AG10803 (cell line): ENCODE measurements at regions not wholly inside any gene's neighbourhood (a gene's known extent, or its start where the extent isn't known, plus 50 kb on each side); places are given as distances from the start of the nearest gene placed in this dataset.

Experiments
- DNase-seq: peaks from one replicate; pipeline ENCODE4 v3.0.0; 2010; ENCODE audit warnings: low read depth
- H3K4me3 ChIP-seq: 2 replicates; pipeline ENCODE4 v1.5.1; 2011; ENCODE audit warnings: mild to moderate bottlenecking, low read length, control low read depth
- TF ChIP-seq, protein P1 (sequence below): conservative IDR thresholded peaks from 2 replicates; pipeline ENCODE4 v1.5.1; 2011; ENCODE audit warnings: mild to moderate bottlenecking, low read length, control low read depth, inconsistent platforms

DNA sequence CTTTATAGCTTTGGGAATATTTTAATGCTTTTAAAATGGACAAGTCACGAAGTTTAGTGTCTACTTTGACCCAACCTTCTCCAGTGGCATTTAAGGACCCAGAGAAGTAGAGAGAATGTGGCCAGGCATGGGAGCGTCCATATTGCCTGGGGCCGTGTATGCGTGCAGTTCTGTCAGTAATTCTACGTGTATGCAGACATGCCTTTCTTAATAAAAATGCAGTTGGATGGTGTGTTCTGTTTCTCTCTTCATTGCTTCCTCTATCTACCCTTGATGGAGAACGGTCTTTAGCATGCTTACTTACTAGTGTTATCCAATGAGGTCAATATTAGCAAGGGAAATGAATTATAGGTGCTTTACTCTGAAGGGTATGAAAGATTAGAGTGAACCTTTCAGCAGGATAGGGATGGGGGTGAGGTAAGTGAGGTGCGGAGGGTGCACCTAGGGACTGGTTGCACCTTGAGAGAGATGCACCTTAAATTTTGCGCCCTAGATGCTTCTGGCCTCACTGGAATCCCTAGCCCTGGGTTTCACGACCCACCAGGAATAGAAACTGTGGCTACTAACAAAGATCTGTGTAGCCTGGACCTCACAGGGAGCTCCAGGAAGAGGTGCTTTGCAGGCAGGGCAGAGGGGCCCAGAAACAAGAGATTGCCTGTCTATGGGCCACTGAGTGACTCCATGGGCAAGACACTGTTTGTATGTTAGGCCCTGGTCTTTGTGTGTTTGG, 194.3 kb downstream of the MYCN start:
- TF ChIP-seq, protein P1, sequence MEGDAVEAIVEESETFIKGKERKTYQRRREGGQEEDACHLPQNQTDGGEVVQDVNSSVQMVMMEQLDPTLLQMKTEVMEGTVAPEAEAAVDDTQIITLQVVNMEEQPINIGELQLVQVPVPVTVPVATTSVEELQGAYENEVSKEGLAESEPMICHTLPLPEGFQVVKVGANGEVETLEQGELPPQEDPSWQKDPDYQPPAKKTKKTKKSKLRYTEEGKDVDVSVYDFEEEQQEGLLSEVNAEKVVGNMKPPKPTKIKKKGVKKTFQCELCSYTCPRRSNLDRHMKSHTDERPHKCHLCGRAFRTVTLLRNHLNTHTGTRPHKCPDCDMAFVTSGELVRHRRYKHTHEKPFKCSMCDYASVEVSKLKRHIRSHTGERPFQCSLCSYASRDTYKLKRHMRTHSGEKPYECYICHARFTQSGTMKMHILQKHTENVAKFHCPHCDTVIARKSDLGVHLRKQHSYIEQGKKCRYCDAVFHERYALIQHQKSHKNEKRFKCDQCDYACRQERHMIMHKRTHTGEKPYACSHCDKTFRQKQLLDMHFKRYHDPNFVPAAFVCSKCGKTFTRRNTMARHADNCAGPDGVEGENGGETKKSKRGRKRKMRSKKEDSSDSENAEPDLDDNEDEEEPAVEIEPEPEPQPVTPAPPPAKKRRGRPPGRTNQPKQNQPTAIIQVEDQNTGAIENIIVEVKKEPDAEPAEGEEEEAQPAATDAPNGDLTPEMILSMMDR = no peak

DNA sequence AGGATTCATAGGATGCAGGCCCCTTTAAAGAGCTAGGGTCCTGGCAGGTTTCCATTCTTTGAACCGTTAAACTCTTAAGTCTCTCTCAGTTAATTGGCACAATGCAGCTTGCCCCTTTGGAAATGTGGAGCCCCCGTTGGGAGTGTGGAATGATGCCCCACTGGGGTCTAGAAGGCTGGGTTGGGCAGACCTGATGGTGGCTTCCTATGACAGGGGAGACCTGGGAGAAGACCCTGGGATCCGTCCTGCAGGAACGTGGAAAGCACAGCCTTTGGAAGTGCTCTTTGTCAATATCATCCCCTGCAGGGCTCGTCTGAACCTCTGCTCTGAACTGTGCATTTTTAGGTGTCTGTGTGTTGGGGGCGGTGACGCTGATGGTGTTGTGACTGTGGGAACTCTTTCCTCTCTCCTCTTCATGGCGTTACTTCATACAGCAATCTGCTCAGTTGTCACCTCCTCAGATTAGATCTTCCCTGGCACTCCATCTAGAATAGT, 190.6 kb downstream of the MYCN start:
- no peak for DNase-seq
- no peak overlapping the region for H3K4me3 ChIP-seq
- TF ChIP-seq, protein P1 = no peak

More for the DNA sequence above, 194.3 kb downstream of the MYCN start:
- H3K4me3 ChIP-seq = no peak overlapping the region
- DNase-seq = no peak

DNA sequence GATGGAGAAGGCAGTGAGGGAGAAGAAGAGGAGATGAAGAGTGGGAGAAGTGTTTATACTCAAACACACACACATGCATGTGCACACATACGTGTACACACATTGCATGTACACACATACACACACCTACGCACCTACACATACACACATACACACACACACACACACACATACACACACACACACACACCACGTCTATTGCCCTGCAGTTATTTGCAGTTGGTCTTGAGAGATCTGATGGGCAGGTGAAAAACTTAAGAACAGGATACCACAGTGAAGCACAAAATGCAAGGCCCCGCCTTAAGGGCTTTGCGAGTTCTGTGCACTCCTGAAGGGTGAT, 190.2 kb downstream of the MYCN start:
- DNase-seq = no peak

DNA sequence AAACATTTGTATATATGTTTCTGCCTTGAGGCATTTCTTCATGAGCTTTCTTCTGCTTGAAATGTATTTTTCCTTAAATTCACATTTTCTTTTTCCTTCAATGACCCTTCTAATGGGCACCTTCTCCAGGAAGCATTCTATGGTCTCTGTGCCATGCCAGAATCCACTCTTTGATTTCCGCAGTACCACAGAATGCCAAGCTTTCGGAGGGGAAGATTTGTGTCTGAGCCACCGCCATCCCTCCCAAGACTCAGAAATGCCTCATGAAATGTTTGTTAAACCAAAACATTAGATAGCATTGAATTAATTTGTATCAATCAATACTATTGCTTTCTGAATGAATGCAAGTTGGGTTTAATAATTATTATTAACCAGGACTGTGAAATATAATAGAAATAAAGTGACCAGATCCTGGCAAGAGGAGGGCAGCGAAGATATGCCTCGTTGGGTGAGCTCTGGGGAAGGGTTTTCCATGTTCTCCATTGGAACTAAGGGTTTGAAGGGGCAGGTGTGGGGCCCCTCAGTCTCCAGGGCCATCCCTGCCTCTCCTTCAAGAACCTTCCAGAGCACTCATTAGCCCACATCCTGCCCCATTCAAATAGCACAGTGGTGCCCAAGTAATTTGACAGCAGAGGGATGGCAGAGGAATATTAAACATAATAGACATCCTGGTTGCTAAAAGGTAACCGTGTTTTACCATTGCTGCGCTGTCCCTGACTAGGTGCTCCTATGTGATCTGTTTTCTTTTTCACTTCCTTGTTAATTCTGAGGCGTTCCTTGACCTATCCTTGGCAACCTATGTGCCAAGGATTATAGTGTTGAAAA, 189.6 kb downstream of the MYCN start:
- TF ChIP-seq, protein P1 = no peak
- DNase-seq = no peak
- H3K4me3 ChIP-seq = no peak overlapping the region

More for the DNA sequence above, 190.2 kb downstream of the MYCN start:
- TF ChIP-seq, protein P1 = no peak
- H3K4me3 ChIP-seq = no peak overlapping the region

DNA sequence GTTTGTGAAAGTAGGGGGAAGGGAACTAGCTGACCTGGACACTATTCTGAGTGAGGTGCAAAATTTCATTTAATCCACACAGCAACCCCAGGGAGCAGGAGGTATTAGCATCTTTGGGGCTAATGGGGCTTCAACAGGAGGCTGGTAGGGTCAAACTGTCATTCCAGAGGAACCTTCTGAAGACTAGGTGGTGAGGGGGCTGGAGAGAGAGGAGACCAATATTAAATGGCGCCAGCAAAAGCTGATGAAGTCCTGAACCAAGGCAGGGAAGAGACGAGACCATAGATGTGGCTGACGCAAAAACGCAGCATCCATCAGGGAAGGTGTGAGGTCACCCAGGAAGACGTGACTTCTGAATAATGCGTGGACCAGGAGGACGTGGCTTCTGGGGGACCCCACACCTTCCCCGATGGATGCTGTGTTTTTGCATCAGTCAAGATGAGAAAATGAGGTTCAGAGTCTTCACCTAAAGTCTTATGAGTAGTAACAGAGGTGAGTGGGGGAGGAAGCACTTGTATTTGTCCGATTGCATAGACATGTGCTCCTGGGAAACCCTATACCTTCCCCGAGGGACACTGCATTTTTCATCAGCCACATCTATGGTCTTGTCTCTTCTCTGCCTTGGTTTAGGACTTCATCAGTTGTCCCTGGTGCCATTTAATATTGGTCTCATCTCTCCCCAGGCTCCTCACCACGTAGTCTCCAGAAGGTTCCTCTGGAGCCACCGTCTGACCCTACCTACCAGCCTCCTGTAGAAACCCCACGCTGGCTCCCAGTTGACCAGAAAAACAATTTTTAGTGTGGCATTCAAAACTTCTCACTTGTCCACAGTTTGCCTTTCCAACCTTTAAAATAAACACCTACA, 188.6 kb downstream of the MYCN start:
- no peak for DNase-seq
- no peak overlapping the region for H3K4me3 ChIP-seq
- TF ChIP-seq, protein P1 = no peak

DNA sequence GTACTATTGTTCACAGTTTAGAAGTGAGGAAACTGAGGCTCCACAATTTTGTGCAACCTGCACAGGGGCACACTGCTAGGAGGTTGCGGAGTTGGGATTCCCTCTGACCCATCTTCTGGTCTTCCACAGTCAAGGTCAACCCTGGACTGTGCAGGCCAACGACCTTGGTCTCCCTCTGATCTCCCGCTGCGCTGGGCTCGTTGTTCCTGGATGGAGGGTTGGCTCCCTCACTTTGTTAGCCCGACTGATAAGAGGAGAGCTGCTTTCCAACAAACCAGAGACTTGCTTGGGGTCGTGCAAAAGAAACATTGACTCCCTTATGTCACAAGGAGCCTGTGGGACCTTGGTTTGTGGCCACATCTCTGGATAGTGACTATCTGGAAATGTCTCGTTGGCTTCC, 187.6 kb downstream of the MYCN start:
- TF ChIP-seq, protein P1 = no peak
- no peak overlapping the region for H3K4me3 ChIP-seq
- DNase-seq = no peak
